Endothelial cell of umbilical vein (primary cell): ENCODE measurements at regions not wholly inside any gene's neighbourhood (a gene's known extent, or its start where the extent isn't known, plus 50 kb on each side); places are given as distances from the start of the nearest gene placed in this dataset.

ENCODE experiments used
- CTCF ChIP-seq, 2 donors: IDR thresholded peaks; 1 replicate in 1 of 2; 2 replicates in 1 of 2; pipeline ENCODE4 v1.5.1; 2011; ENCODE audit warnings: low read length in 2 of 2, mild to moderate bottlenecking in 2 of 2, moderate library complexity in 2 of 2, control low read depth in 1 of 2, inconsistent platforms in 1 of 2, low read depth in 1 of 2; ENCODE audit not compliant: insufficient read depth in 1 of 2; ENCODE audit errors: extremely low read depth in 1 of 2
- EZH2 ChIP-seq: IDR thresholded peaks from 2 replicates; pipeline ENCODE4 v1.6.1; 2012; ENCODE audit warnings: borderline replicate concordance, low read depth, mild to moderate bottlenecking, moderate library complexity, low read length, inconsistent platforms; ENCODE audit not compliant: severe bottlenecking
- FOS ChIP-seq: IDR thresholded peaks from 2 replicates; pipeline ENCODE4 v1.6.1; 2011; ENCODE audit warnings: mild to moderate bottlenecking, low read length, moderate library complexity, borderline replicate concordance; ENCODE audit not compliant: insufficient read depth
- MAX ChIP-seq: IDR thresholded peaks from 2 replicates; pipeline ENCODE4 v1.6.1; 2011; ENCODE audit not compliant: insufficient read depth, insufficient read length
- MYC ChIP-seq: IDR thresholded peaks from one replicate; pipeline ENCODE4 v1.6.1; 2011; ENCODE audit warnings: mild to moderate bottlenecking, low read depth, low read length
- POLR2A ChIP-seq: IDR thresholded peaks from 2 replicates; pipeline ENCODE4 v1.6.1; 2012; ENCODE audit warnings: low read depth, mild to moderate bottlenecking, control low read depth, low read length
- POLR2AphosphoS5 ChIP-seq: IDR thresholded peaks from 2 replicates; pipeline ENCODE4 v1.6.1; 2012; ENCODE audit warnings: low read depth, mild to moderate bottlenecking, control low read depth, low read length, moderate library complexity; ENCODE audit not compliant: insufficient read depth

GRCh38 chr6:168196881-168197635 lies 118.0 kb upstream of the FRMD1 start:
- no peak for TF ChIP-seq CTCF (IDR thresholded peaks at IDR 0.05; ENCODE audit: extremely low read depth in 1 of 2, insufficient read depth in 1 of 2, low read depth in 1 of 2, low read length in 2 of 2)
- TF ChIP-seq MYC = no peak
- no peak for TF ChIP-seq EZH2
- no peak for TF ChIP-seq FOS
- TF ChIP-seq POLR2A = no peak
- no peak for TF ChIP-seq POLR2AphosphoS5
- TF ChIP-seq MAX = no peak
